GM21723 (cell line): ENCODE measurements at regions not wholly inside any gene's neighbourhood (a gene's known extent, or its start where the extent isn't known, plus 50 kb on each side); places are given as distances from the start of the nearest gene placed in this dataset.
"Not testable (repeated sequence)": the region's sequence is repeated elsewhere in the genome, so short reads cannot be mapped to it uniquely, and the experiment has no call there.

ENCODE experiments used
- ATAC-seq: cut with Tn5 transposase; IDR thresholded peaks from one replicate; pipeline ENCODE4 v1.9.1; 2021; ENCODE audit warnings: mild to moderate bottlenecking, moderate library complexity; ENCODE audit not compliant: unreplicated experiment

GRCh38 chr14:21874946-21875345 is 201.3 kb upstream of the OR4E1 start:
- ATAC-seq: no peak

GRCh38 chr14:21874167-21874566 is 200.5 kb upstream of the OR4E1 start:
- no peak for ATAC-seq

GRCh38 chr14:21868442-21869046 is 194.9 kb upstream of the OR4E1 start:
- ATAC-seq: peak; percentile 74

DNA sequence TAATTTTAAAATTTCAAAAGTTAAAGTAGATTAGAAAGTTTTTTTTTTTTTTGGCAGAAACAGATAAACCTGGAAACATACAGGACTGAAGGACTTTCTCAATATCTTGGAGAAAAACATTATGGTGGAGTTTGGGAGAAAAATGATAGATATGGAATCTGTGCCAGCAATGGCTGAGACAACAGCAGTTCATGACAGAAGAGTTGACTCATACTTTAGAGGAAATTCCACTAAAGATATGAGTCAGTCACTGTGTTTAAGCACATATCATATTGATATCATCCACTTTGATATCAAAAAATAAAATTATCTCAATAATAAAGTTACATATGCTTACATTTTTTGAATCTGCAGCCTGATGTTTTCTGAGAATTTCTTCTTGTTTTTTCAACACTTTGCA is 193.9 kb upstream of the OR4E1 start:
- no peak for ATAC-seq

GRCh38 chr14:21866479-21866878 is 192.9 kb upstream of the OR4E1 start:
- ATAC-seq: no peak

DNA sequence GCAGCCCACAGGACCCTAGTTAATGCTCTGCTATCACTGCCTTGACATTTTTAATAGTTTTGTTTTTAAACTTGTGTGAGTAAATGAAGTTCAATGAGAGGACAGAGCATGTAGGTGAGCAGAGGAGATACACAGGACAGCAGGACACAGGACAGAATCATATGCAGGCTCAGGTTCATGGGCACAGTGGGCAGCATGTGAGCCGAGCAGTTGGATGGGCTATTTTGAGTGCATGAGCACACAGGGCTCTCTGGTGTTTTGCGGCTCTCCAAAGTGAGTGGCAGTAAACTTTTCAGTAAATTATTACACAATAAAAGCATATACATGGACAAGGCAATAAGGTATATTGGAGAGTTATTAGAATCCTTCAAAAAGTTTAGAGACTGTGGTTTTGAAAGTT is 189.7 kb upstream of the OR4E1 start:
- ATAC-seq: no peak

DNA sequence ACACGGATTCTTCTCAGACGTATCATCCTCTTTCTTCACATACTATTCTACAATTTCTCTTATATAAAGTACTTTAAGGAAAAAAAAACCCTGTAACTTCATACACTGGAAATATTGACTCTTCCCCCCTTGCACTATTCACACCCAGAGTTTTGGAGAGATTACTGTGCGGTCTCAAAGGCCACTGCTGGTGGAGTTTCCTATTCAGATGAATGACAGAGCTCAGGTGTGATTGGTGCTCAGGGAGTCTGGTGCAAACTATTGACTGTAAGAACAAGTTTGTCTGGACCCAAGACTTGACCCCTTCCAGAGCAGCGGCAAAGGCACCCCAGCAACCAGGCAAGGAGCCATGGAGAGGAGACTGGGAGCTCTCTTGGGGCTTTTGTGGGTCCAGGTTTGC is 187.5 kb upstream of the OR4E1 start:
- ATAC-seq: no peak

- ATAC-seq: no peak
Measured at GRCh38 chr14:21860172-21860571, 186.6 kb upstream of the OR4E1 start.

DNA sequence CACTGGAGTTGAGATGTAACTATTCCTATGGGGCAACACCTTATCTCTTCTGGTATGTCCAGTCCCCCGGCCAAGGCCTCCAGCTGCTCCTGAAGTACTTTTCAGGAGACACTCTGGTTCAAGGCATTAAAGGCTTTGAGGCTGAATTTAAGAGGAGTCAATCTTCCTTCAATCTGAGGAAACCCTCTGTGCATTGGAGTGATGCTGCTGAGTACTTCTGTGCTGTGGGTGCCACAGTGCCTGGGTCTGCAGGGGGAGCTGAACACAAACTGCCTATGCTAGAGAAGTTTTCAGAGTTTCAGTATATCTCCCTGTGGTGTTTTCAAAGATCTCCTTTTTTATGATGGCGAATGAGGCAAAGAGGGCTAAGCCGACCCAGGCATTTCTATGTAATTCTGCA is 179.2 kb upstream of the OR4E1 start:
- ATAC-seq: no peak

DNA sequence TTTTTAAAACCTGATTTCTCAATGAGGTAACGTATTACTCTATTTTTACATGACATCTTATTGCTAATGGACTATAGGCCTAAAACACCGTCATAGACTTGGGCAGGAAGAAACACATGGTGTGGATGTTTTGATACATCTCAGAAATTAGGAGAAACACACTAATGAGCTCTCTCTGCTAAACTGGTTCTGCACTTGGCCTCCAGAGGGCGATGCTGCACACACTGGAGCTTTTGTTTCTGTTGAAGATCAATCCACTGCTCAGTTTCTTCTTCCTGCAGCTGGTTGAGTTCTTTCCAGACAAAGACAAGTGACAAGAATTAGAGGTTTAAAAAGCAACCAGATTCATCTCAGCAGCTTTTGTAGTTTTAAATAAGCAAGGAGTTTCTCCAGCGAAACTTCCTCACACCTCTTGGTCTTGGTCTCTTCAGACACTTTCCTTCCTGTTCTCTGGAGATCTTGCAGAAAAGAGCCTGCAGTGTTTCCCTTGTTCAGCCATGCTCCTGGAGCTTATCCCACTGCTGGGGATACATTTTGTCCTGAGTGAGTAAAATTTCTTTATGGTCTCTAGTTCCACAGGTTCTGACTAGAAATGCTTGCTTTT is 178.5 kb upstream of the OR4E1 start:
- no peak for ATAC-seq

GRCh38 chr14:21846902-21847301 is 173.3 kb upstream of the OR4E1 start:
- not testable (repeated sequence) for ATAC-seq

- ATAC-seq: peak; percentile 63
Measured at GRCh38 chr14:21846227-21846885, 172.7 kb upstream of the OR4E1 start.

- ATAC-seq: no peak
Measured at GRCh38 chr14:21840765-21841164, 167.1 kb upstream of the OR4E1 start.

DNA sequence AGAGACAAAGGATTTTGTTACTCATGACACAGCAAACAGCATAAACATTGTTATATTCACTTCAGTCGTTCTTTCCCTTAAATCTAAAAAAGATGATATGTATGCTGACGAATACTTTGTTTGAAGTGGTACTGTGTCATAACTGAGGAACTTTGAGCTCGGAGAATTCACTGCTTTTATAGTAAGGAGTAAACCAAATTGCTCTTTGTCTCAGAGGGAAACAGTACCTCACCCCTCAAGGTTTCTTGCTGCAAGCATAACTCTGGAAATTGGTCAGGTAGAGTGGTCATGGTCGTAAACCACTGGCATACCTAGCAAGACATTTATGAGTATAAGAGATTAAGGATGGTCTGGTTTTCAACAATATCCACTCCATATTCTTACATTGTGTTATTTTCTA is 160.2 kb upstream of the OR4E1 start:
- ATAC-seq: no peak

DNA sequence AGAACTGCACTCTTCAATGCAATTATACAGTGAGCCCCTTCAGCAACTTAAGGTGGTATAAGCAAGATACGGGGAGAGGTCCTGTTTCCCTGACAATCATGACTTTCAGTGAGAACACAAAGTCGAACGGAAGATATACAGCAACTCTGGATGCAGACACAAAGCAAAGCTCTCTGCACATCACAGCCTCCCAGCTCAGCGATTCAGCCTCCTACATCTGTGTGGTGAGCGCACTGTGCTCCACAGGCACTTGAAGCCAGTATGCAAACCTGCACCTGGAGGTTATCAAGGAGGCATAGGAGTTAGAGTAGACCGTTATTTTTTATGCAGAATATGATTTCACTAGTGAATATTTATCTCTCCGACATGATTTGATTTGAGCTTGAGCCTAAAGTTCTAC is 152.2 kb upstream of the OR4E1 start:
- no peak for ATAC-seq

DNA sequence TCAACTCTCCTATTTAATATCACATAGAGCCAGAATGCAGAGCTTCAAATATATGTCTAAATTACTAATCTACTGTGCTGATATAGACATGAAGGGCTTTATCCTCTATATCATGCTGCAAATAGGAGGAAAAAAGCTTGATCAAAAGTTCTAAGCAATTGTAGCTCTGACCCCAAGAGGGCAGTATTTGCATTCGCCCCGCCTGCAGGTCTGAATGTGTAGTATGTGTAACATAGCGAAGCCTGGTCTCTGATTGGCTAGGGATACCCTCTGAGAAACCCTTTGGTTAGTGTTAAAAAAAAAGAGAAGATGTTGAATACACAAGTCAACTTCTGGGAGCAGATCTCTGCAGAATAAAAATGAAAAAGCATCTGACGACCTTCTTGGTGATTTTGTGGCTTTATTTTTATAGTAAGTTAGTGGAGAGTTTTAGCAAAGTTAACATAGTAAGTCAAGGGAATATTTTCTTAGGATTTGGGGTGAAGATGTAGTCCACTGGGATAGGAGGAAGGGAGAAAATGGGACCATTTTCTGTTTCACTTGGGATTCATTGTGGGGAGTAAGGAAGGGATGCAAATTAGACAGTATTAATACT is 151.6 kb upstream of the OR4E1 start:
- ATAC-seq: no peak

- ATAC-seq: no peak
Measured at GRCh38 chr14:21822109-21822508, 148.5 kb upstream of the OR4E1 start.

- ATAC-seq: no peak
Measured at GRCh38 chr14:21820631-21821030, 147.0 kb upstream of the OR4E1 start.

GRCh38 chr14:21819891-21820290 is 146.3 kb upstream of the OR4E1 start:
- not testable (repeated sequence) for ATAC-seq

- not testable (repeated sequence) for ATAC-seq
Measured at GRCh38 chr14:21817010-21817409, 143.4 kb upstream of the OR4E1 start.

DNA sequence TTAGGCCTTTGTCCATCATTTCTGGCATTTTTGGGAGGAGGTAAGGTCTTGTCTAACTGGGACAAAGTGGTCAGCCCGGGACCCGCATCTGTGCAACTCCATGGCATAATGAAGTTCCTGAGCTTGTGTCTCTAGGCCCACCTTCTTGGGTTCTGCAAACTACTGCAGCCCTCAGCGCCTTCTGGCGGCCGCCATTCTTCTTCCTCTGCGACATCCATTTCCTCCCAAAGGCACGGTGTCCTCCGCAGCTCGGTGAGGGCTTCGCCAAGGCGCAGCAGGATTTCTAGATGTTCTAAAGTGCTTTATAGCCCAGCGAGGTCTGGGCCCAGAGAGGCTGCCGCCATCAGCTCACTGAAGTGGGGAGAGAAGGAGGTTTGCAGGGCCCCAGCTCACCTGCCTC is 134.4 kb upstream of the OR4E1 start:
- no peak for ATAC-seq

- no peak for ATAC-seq
Measured at GRCh38 chr14:21804981-21805380, 131.4 kb upstream of the OR4E1 start.
